ENCODE measurements at regions not wholly inside any gene's neighbourhood (a gene's known extent, or its start where the extent isn't known, plus 50 kb on each side); places are given as distances from the start of the nearest gene placed in this dataset.

- H3K36me3 ChIP-seq, result no peaks in the 10 kb centered on the region
- no peaks in the 10 kb centered on the region for H3K9me3 ChIP-seq
- no peak overlapping the region for H3K27ac ChIP-seq (replicated peaks in 1 of 4)
- 75% methylated on average over 3 of the region's 3 CpGs for WGBS
- no peak overlapping the region for H3K4me3 ChIP-seq
- intact Hi-C loops (cut with DNase I), result no loop called here
- no peaks in the 10 kb centered on the region for H3K4me1 ChIP-seq
- no peak for DNase-seq (ENCODE audit: extremely low spot score)
- TF ChIP-seq POLR2A (IDR thresholded peaks at IDR 0.05; ENCODE audit: low read depth), result no peak
- no peak for TF ChIP-seq EP300 (IDR thresholded peaks at IDR 0.05)
- H3K27me3 ChIP-seq, result no peaks in the 10 kb centered on the region
Measured at GRCh38 chr16:79965718-79966117, 365.2 kb upstream of the MAF start.

- H3K9me3 ChIP-seq, result no peaks in the 10 kb centered on the region
- H3K4me3 ChIP-seq, result no peak overlapping the region
- no peaks in the 10 kb centered on the region for H3K27me3 ChIP-seq
- WGBS, result 38% methylated on average over 1 of the region's 1 CpG
- H3K4me1 ChIP-seq, result no peaks in the 10 kb centered on the region
- no peak overlapping the region for H3K27ac ChIP-seq (replicated peaks in 1 of 4)
- TF ChIP-seq EP300 (IDR thresholded peaks at IDR 0.05) (no peak), CTCF (IDR thresholded peaks at IDR 0.05) (no peak), POLR2A (IDR thresholded peaks at IDR 0.05; ENCODE audit: low read depth) (no peak), POLR2AphosphoS5 (IDR thresholded peaks at IDR 0.05) (no peak)
- H3K36me3 ChIP-seq, result no peaks in the 10 kb centered on the region
- DNase-seq (ENCODE audit: extremely low spot score), result no peak
- intact Hi-C loops (cut with DNase I), result no loop called here
Measured at GRCh38 chr16:79964104-79964503, 363.6 kb upstream of the MAF start.

- no peaks in the 10 kb centered on the region for H3K36me3 ChIP-seq
- intact Hi-C loops (cut with DNase I), result no loop called here
- no peak for DNase-seq (ENCODE audit: extremely low spot score)
- no peak overlapping the region for H3K4me3 ChIP-seq
- TF ChIP-seq POLR2A (IDR thresholded peaks at IDR 0.05; ENCODE audit: low read depth), result no peak
- TF ChIP-seq POLR2AphosphoS5 (IDR thresholded peaks at IDR 0.05), result no peak
- no peak for TF ChIP-seq EP300 (IDR thresholded peaks at IDR 0.05)
- no peak for TF ChIP-seq CTCF (IDR thresholded peaks at IDR 0.05)
- H3K27ac ChIP-seq (replicated peaks in 1 of 4), result no peak overlapping the region
- no peaks in the 10 kb centered on the region for H3K4me1 ChIP-seq
- WGBS, result 79% methylated on average over 3 of the region's 3 CpGs
- H3K9me3 ChIP-seq, result no peaks in the 10 kb centered on the region
- H3K27me3 ChIP-seq, result no peaks in the 10 kb centered on the region
Measured at GRCh38 chr16:79962962-79963361, 362.4 kb upstream of the MAF start.

GRCh38 chr16:79959226-79959625 is 358.7 kb upstream of the MAF start:
- Histone ChIP-seq H3K27ac (replicated peaks in 1 of 4) (no peak overlapping the region), H3K9me3 (no peaks in the 10 kb centered on the region), H3K4me1 (no peaks in the 10 kb centered on the region), H3K36me3 (no peaks in the 10 kb centered on the region), H3K27me3 (no peaks in the 10 kb centered on the region), H3K4me3 (no peak overlapping the region)
- WGBS, result 90% methylated on average over 1 of the region's 1 CpG
- intact Hi-C loops (cut with DNase I), result no loop called here
- no peak for DNase-seq (ENCODE audit: extremely low spot score)
- TF ChIP-seq CTCF (IDR thresholded peaks at IDR 0.05) (no peak), EP300 (IDR thresholded peaks at IDR 0.05) (no peak), POLR2AphosphoS5 (IDR thresholded peaks at IDR 0.05) (no peak), POLR2A (IDR thresholded peaks at IDR 0.05; ENCODE audit: low read depth) (no peak)

GRCh38 chr16:79954921-79955705 is 354.6 kb upstream of the MAF start:
- intact Hi-C loops (cut with DNase I), result no loop called here

More at GRCh38 chr16:79954921-79955705, 354.6 kb upstream of the MAF start:
- DNase-seq (ENCODE audit: extremely low spot score), result no peak
- TF ChIP-seq POLR2AphosphoS5 (IDR thresholded peaks at IDR 0.05), result no peak
- no peak for TF ChIP-seq CTCF (IDR thresholded peaks at IDR 0.05)
- no peak for TF ChIP-seq EP300 (IDR thresholded peaks at IDR 0.05)
- 58% methylated on average over 4 of the region's 4 CpGs for WGBS
- no peak overlapping the region for H3K27ac ChIP-seq (replicated peaks in 1 of 4)
- H3K4me1 ChIP-seq, result no peaks in the 10 kb centered on the region
- H3K4me3 ChIP-seq, result no peak overlapping the region
- H3K9me3 ChIP-seq, result no peaks in the 10 kb centered on the region
- H3K27me3 ChIP-seq, result no peaks in the 10 kb centered on the region
- no peaks in the 10 kb centered on the region for H3K36me3 ChIP-seq

Data from esophagus muscularis mucosa (tissue), 4 donors.